Astrocyte (in vitro differentiated cells and primary cell): ENCODE measurements at regions not wholly inside any gene's neighbourhood (a gene's known extent, or its start where the extent isn't known, plus 50 kb on each side); places are given as distances from the start of the nearest gene placed in this dataset.

Experiments
- DNase-seq: peaks from one replicate; pipeline ENCODE4 v3.0.0-alpha.2; 2010; ENCODE audit warnings: low read depth
- FAIRE-seq: peaks from 2 replicates; lab custom pipeline; 2011; peaks lifted over from hg19 to GRCh38; lab: Jason Lieb, UNC
- H2AFZ ChIP-seq: 2 replicates; pipeline ENCODE4 v1.6.0; 2012; ENCODE audit warnings: low read depth, low read length, inconsistent platforms
- H3K27ac ChIP-seq: 2 replicates; pipeline ENCODE4 v1.5.1; 2011; ENCODE audit warnings: low read depth, low read length, inconsistent platforms
- H3K27me3 ChIP-seq: 2 replicates; pipeline ENCODE4 v1.6.0; 2011; ENCODE audit warnings: low read length, inconsistent platforms; ENCODE audit not compliant: insufficient read depth
- H3K36me3 ChIP-seq: 2 replicates; pipeline ENCODE4 v1.5.1; 2011; ENCODE audit warnings: low read length, inconsistent platforms; ENCODE audit not compliant: insufficient read depth
- H3K4me1 ChIP-seq: 2 replicates; pipeline ENCODE4 v1.5.1; 2011; ENCODE audit warnings: low read length, inconsistent platforms; ENCODE audit not compliant: insufficient read depth
- H3K4me2 ChIP-seq: 2 replicates; pipeline ENCODE4 v1.6.0; 2012; ENCODE audit warnings: low read length, inconsistent platforms
- H3K4me3 ChIP-seq: 2 replicates; pipeline ENCODE4 v1.5.1; 2011; ENCODE audit warnings: low read depth, mild to moderate bottlenecking, low read length, inconsistent platforms; ENCODE audit not compliant: insufficient read depth
- H3K79me2 ChIP-seq: 2 replicates; pipeline ENCODE4 v1.6.0; 2012; ENCODE audit warnings: mild to moderate bottlenecking, low read length, inconsistent platforms; ENCODE audit not compliant: insufficient read depth
- H3K9ac ChIP-seq: 2 replicates; pipeline ENCODE4 v1.6.0; 2012; ENCODE audit warnings: mild to moderate bottlenecking, low read length, inconsistent platforms
- H3K9me3 ChIP-seq: 2 replicates; pipeline ENCODE4 v1.5.1; 2012; ENCODE audit warnings: low read depth, mild to moderate bottlenecking, low read length, inconsistent platforms; ENCODE audit not compliant: insufficient read depth
- H4K20me1 ChIP-seq: 2 replicates; pipeline ENCODE4 v1.6.0; 2012; ENCODE audit warnings: low read length, inconsistent platforms; ENCODE audit not compliant: insufficient read depth
- H3K27ac Mint-ChIP-seq: one replicate; pipeline ENCODE4 v1.8.0; 2021; ENCODE audit warnings: mild to moderate bottlenecking, mixed read lengths; ENCODE audit not compliant: unreplicated experiment
- H3K27me3 Mint-ChIP-seq: one replicate; pipeline ENCODE4 v1.8.0; 2021; ENCODE audit warnings: low read depth, mixed read lengths; ENCODE audit not compliant: unreplicated experiment
- H3K36me3 Mint-ChIP-seq: one replicate; pipeline ENCODE4 v1.8.0; 2021; ENCODE audit warnings: low read depth, mixed read lengths; ENCODE audit not compliant: unreplicated experiment
- H3K4me1 Mint-ChIP-seq: one replicate; pipeline ENCODE4 v1.8.0; 2021; ENCODE audit warnings: low read depth, mixed read lengths; ENCODE audit not compliant: unreplicated experiment
- H3K4me3 Mint-ChIP-seq: one replicate; pipeline ENCODE4 v1.8.0; 2021; ENCODE audit warnings: mild to moderate bottlenecking, moderate library complexity, mixed read lengths; ENCODE audit not compliant: unreplicated experiment
- H3K9me3 Mint-ChIP-seq: one replicate; pipeline ENCODE4 v1.8.0; 2021; ENCODE audit warnings: mild to moderate bottlenecking, mixed read lengths; ENCODE audit not compliant: unreplicated experiment
- CTCF ChIP-seq: IDR thresholded peaks from 2 replicates; pipeline ENCODE4 v1.5.1; 2011; ENCODE audit warnings: low read depth, mild to moderate bottlenecking, inconsistent platforms, low read length, moderate library complexity; ENCODE audit not compliant: insufficient read depth
- EZH2 ChIP-seq: IDR thresholded peaks from 2 replicates; pipeline ENCODE4 v1.6.1; 2012; ENCODE audit warnings: mild to moderate bottlenecking, low read length, inconsistent platforms; ENCODE audit not compliant: insufficient read depth

GRCh38 chr18:35780937-35781336 lies 191.5 kb upstream of the RMP24 start:
- no peak for TF ChIP-seq CTCF
- no peak for TF ChIP-seq EZH2
- Histone ChIP-seq H3K36me3 (no peaks in the 10 kb centered on the region), H4K20me1 (no peaks in the 10 kb centered on the region), H3K9me3 (no peaks in the 10 kb centered on the region), H3K79me2 (no peaks in the 10 kb centered on the region), H3K4me3 (no peak overlapping the region), H2AFZ (no peak overlapping the region), H3K9ac (no peak overlapping the region), H3K27ac (no peak overlapping the region), H3K4me2 (no peak overlapping the region), H3K4me1 (no peaks in the 10 kb centered on the region), H3K27me3 (no peaks in the 10 kb centered on the region)
- H3K36me3 Mint-ChIP-seq: no peaks in the 10 kb centered on the region
- H3K9me3 Mint-ChIP-seq: no peaks in the 10 kb centered on the region
- H3K4me1 Mint-ChIP-seq: peaks cover 6% of the 10 kb centered on the region
- H3K27me3 Mint-ChIP-seq: peaks cover 3% of the 10 kb centered on the region
- H3K4me3 Mint-ChIP-seq: no peak overlapping the region
- DNase-seq: no peak
- H3K27ac Mint-ChIP-seq: no peak overlapping the region
- no peak for FAIRE-seq

- Histone ChIP-seq H3K4me3 (no peak overlapping the region), H3K27me3 (no peaks in the 10 kb centered on the region), H2AFZ (no peak overlapping the region), H3K9me3 (no peaks in the 10 kb centered on the region), H3K4me1 (no peaks in the 10 kb centered on the region), H3K36me3 (no peaks in the 10 kb centered on the region), H3K27ac (no peak overlapping the region), H3K79me2 (no peaks in the 10 kb centered on the region), H3K4me2 (no peak overlapping the region), H3K9ac (no peak overlapping the region), H4K20me1 (no peaks in the 10 kb centered on the region)
- Mint-ChIP-seq H3K9me3 (no peaks in the 10 kb centered on the region), H3K4me3 (no peak overlapping the region), H3K27me3 (peaks cover 3% of the 10 kb centered on the region), H3K4me1 (peaks cover 2% of the 10 kb centered on the region), H3K27ac (no peak overlapping the region), H3K36me3 (no peaks in the 10 kb centered on the region)
- FAIRE-seq (no peak), DNase-seq (no peak)
- no peak for TF ChIP-seq CTCF
- TF ChIP-seq EZH2: no peak
These were observed 189.6 kb upstream of the RMP24 start for GRCh38 chr18:35782926-35783325.

- Mint-ChIP-seq H3K27ac (no peak overlapping the region), H3K4me1 (no peaks in the 10 kb centered on the region), H3K36me3 (no peaks in the 10 kb centered on the region), H3K9me3 (no peaks in the 10 kb centered on the region), H3K27me3 (peaks cover 2% of the 10 kb centered on the region), H3K4me3 (no peak overlapping the region)
- Histone ChIP-seq H3K4me1 (no peaks in the 10 kb centered on the region), H3K4me3 (no peak overlapping the region), H2AFZ (no peak overlapping the region), H4K20me1 (no peaks in the 10 kb centered on the region), H3K36me3 (no peaks in the 10 kb centered on the region), H3K9ac (no peak overlapping the region), H3K79me2 (no peaks in the 10 kb centered on the region), H3K27ac (no peak overlapping the region), H3K27me3 (no peaks in the 10 kb centered on the region), H3K9me3 (no peaks in the 10 kb centered on the region), H3K4me2 (no peak overlapping the region)
- DNase-seq (no peak), FAIRE-seq (no peak)
- TF ChIP-seq CTCF: no peak
- TF ChIP-seq EZH2: no peak
These were observed 186.0 kb upstream of the RMP24 start for GRCh38 chr18:35786365-35787042.
